ENCODE measurements at regions not wholly inside any gene's neighbourhood (a gene's known extent, or its start where the extent isn't known, plus 50 kb on each side); places are given as distances from the start of the nearest gene placed in this dataset.

DNA sequence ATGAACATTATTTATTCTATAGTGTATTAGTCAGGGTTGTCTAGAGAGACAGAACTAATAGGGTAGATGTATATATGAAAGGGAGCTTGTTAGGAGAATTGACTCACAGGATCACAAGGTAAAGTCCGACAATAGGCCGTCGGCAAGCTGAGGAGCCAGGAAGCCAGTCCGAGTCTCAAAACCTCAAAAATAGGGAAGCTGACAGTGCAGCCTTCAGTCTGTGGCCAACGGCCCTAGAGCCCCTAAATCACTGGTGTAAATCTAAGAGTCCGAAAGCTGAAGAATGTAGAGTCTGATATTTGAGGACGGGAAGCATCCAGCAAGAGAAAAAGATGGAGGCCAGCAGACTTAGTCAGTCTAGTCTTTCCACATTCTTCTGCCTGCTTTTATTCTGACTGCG lies 912.2 kb downstream of the FLRT2 start:
- H3K27me3 ChIP-seq = no peaks in the 10 kb centered on the region
- DNase-seq (ENCODE audit: extremely low spot score) = no peak
- H3K4me1 ChIP-seq = no peaks in the 10 kb centered on the region
- TF ChIP-seq, protein P1, sequence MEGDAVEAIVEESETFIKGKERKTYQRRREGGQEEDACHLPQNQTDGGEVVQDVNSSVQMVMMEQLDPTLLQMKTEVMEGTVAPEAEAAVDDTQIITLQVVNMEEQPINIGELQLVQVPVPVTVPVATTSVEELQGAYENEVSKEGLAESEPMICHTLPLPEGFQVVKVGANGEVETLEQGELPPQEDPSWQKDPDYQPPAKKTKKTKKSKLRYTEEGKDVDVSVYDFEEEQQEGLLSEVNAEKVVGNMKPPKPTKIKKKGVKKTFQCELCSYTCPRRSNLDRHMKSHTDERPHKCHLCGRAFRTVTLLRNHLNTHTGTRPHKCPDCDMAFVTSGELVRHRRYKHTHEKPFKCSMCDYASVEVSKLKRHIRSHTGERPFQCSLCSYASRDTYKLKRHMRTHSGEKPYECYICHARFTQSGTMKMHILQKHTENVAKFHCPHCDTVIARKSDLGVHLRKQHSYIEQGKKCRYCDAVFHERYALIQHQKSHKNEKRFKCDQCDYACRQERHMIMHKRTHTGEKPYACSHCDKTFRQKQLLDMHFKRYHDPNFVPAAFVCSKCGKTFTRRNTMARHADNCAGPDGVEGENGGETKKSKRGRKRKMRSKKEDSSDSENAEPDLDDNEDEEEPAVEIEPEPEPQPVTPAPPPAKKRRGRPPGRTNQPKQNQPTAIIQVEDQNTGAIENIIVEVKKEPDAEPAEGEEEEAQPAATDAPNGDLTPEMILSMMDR (IDR thresholded peaks at IDR 0.05) = no peak
- TF ChIP-seq POLR2A (IDR thresholded peaks at IDR 0.05; ENCODE audit: low read depth) (no peak), POLR2AphosphoS5 (IDR thresholded peaks at IDR 0.05) (no peak), EP300 (IDR thresholded peaks at IDR 0.05) (no peak)
- intact Hi-C loops (cut with DNase I) = no loop called here
- H3K27ac ChIP-seq (replicated peaks in 1 of 4) = no peak overlapping the region
- H3K36me3 ChIP-seq = no peaks in the 10 kb centered on the region
- no peaks in the 10 kb centered on the region for H3K9me3 ChIP-seq
- WGBS = 85% methylated on average over 8 of the region's 8 CpGs
- H3K4me3 ChIP-seq = no peak overlapping the region

DNA sequence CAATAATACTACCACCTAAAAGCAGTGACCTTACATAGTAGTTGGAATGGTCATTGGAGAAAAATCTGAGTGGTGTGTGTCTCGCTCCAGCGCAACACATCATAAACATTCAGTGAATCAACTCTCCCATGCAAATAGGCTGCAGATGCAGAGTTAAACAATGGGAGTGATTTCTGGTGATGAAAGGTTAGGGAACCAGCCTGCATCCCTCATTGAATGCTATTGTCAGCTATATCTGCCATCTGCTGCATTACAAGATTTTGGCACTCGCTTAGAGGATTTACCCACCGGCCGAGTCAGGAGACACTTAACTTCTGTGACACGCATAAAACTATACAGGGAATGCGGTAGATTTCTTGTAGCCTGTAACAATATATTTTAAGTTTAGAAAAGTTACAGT lies 900.9 kb downstream of the FLRT2 start:
- 60% methylated on average over 7 of the region's 7 CpGs for WGBS
- DNase-seq (ENCODE audit: extremely low spot score) = no peak
- H3K36me3 ChIP-seq = no peaks in the 10 kb centered on the region
- intact Hi-C loops (cut with DNase I) = no loop called here
- no peak overlapping the region for H3K27ac ChIP-seq (replicated peaks in 1 of 4)
- H3K4me1 ChIP-seq = no peaks in the 10 kb centered on the region
- H3K4me3 ChIP-seq = no peak overlapping the region
- TF ChIP-seq, protein P1 (IDR thresholded peaks at IDR 0.05) = no peak
- no peak for TF ChIP-seq EP300 (IDR thresholded peaks at IDR 0.05)
- TF ChIP-seq POLR2A (IDR thresholded peaks at IDR 0.05; ENCODE audit: low read depth) = no peak
- no peak for TF ChIP-seq POLR2AphosphoS5 (IDR thresholded peaks at IDR 0.05)
- no peaks in the 10 kb centered on the region for H3K9me3 ChIP-seq
- H3K27me3 ChIP-seq = no peaks in the 10 kb centered on the region

DNA sequence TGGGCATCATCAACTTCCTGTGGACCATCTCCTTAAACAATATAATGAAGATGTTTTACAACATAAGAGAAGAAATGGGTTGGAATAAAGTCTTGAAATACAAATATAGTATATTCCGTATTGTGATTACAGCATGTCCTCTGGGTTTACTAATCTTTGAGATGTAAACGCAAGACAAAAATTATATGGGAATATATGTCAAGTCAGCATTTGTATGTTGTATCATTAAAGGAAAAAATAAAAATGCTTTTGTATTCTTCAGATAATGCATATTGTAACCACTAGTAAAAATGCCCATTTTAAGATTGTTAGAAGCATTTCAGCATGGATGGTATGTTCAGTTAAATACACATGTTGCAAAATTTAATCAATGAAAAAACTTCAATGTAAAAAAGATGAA lies 893.3 kb downstream of the FLRT2 start:
- intact Hi-C loops (cut with DNase I) = no loop called here
- DNase-seq (ENCODE audit: extremely low spot score) = no peak
- TF ChIP-seq EP300 (IDR thresholded peaks at IDR 0.05) (no peak), POLR2A (IDR thresholded peaks at IDR 0.05; ENCODE audit: low read depth) (no peak), POLR2AphosphoS5 (IDR thresholded peaks at IDR 0.05) (no peak)
- TF ChIP-seq, protein P1 (IDR thresholded peaks at IDR 0.05) = no peak
- Histone ChIP-seq H3K27me3 (no peaks in the 10 kb centered on the region), H3K27ac (replicated peaks in 1 of 4) (no peak overlapping the region), H3K36me3 (no peaks in the 10 kb centered on the region), H3K9me3 (no peaks in the 10 kb centered on the region), H3K4me1 (peaks cover 0 to 6% (median 0%) of the 10 kb centered on the region in 4 donors), H3K4me3 (no peak overlapping the region)
- 46% methylated on average over 2 of the region's 2 CpGs for WGBS

DNA sequence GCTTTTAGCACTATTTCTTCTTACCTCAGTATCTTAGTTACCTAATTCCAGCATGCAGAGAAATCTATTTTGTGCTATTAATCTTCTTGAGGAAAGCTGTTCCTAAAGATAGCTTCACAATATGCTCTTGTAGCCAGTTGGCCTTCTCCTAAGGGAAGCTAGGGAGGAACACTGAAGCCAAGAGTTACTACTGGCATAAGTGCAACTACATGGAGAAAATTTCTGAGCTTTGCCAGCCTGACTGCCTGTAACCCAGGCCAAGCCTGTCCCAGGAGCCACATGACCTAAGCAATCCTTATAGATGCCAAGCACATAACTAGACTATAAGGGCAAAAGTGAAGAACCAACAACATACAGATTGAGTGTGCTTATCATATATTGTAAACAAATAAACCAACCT lies 890.2 kb downstream of the FLRT2 start:
- H3K27me3 ChIP-seq = no peaks in the 10 kb centered on the region
- no peak for DNase-seq (ENCODE audit: extremely low spot score)
- intact Hi-C loops (cut with DNase I) = no loop called here
- peaks cover 0 to 6% (median 0%) of the 10 kb centered on the region in 4 donors for H3K4me1 ChIP-seq
- H3K9me3 ChIP-seq = no peaks in the 10 kb centered on the region
- no peaks in the 10 kb centered on the region for H3K36me3 ChIP-seq
- TF ChIP-seq EP300 (IDR thresholded peaks at IDR 0.05) = no peak
- no peak for TF ChIP-seq POLR2A (IDR thresholded peaks at IDR 0.05; ENCODE audit: low read depth)
- TF ChIP-seq, protein P1 (IDR thresholded peaks at IDR 0.05) = no peak
- TF ChIP-seq POLR2AphosphoS5 (IDR thresholded peaks at IDR 0.05) = no peak
- no peak overlapping the region for H3K4me3 ChIP-seq
- H3K27ac ChIP-seq (replicated peaks in 1 of 4) = no peak overlapping the region

DNA sequence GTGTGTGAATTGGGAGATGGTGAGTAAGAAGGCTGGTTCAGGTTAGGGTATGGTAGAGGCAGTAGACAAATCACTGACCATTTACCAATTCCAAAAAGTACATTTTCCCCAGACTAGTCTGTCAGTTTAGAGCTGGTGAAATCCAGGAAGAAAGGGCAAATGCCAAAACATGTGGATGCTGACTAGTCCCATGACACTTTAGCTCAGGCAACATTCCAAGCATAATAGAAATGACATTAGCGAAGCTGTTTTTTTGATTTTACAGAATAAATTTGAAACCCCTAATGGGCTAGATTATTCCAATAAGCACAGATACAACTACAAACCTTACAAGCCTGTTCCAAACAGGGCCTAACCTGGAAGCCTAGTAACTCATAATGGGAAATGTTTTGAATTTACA lies 884.2 kb downstream of the FLRT2 start:
- H3K4me3 ChIP-seq = no peak overlapping the region
- H3K27me3 ChIP-seq = no peaks in the 10 kb centered on the region
- intact Hi-C loops (cut with DNase I) = no loop called here
- TF ChIP-seq EP300 (IDR thresholded peaks at IDR 0.05) = no peak
- TF ChIP-seq, protein P1 (IDR thresholded peaks at IDR 0.05) = no peak
- TF ChIP-seq POLR2AphosphoS5 (IDR thresholded peaks at IDR 0.05) = no peak
- no peak for TF ChIP-seq POLR2A (IDR thresholded peaks at IDR 0.05; ENCODE audit: low read depth)
- WGBS = 77% methylated on average over 1 of the region's 1 CpG
- H3K4me1 ChIP-seq = no peaks in the 10 kb centered on the region
- no peak for DNase-seq (ENCODE audit: extremely low spot score)
- H3K36me3 ChIP-seq = no peaks in the 10 kb centered on the region
- no peak overlapping the region for H3K27ac ChIP-seq (replicated peaks in 1 of 4)
- H3K9me3 ChIP-seq = no peaks in the 10 kb centered on the region
